Liver (tissue), 7 donors: ENCODE measurements at regions not wholly inside any gene's neighbourhood (a gene's known extent, or its start where the extent isn't known, plus 50 kb on each side); places are given as distances from the start of the nearest gene placed in this dataset.

Source experiments
- DNase-seq: peaks from one replicate; pipeline ENCODE4 v3.0.0-alpha.2; 2017; ENCODE audit warnings: low spot score
- H3K27ac ChIP-seq, 2 donors: one replicate each; pipeline ENCODE4 v1.7.0; 2013; ENCODE audit warnings: inconsistent platforms in 2 of 2, low read length in 2 of 2, control low read depth in 1 of 2, low read depth in 1 of 2, mild to moderate bottlenecking in 1 of 2
- H3K27me3 ChIP-seq, 4 donors: one replicate each; pipeline versions ENCODE4 v1.6.1 to v1.7.0; 2013; ENCODE audit warnings: low read length in 3 of 4, inconsistent platforms in 1 of 4, mild to moderate bottlenecking in 1 of 4, moderate library complexity in 1 of 4; ENCODE audit not compliant: control insufficient read depth in 4 of 4, insufficient read depth in 4 of 4
- H3K36me3 ChIP-seq, 4 donors: one replicate each; pipeline versions ENCODE4 v1.6.1 to v1.7.0; 2013; ENCODE audit warnings: low read length in 3 of 4, mild to moderate bottlenecking in 3 of 4, low read depth in 1 of 4, moderate library complexity in 1 of 4; ENCODE audit not compliant: control insufficient read depth in 4 of 4, insufficient read depth in 3 of 4
- H3K4me1 ChIP-seq, 4 donors: one replicate each; pipeline versions ENCODE4 v1.6.1 to v1.7.0; 2013; ENCODE audit warnings: low read length in 3 of 4, mild to moderate bottlenecking in 3 of 4, moderate library complexity in 1 of 4; ENCODE audit not compliant: control insufficient read depth in 4 of 4, insufficient read depth in 4 of 4
- H3K4me3 ChIP-seq, 3 donors: one replicate each; pipeline versions ENCODE4 v1.6.1 to v1.7.0; 2013; ENCODE audit warnings: low read length in 3 of 3, control low read depth in 1 of 3, low read depth in 1 of 3, mild to moderate bottlenecking in 1 of 3
- H3K9ac ChIP-seq, 2 donors: one replicate each; pipeline ENCODE4 v1.7.0; 2013; ENCODE audit warnings: low read length in 2 of 2, mild to moderate bottlenecking in 2 of 2, moderate library complexity in 2 of 2, control low read depth in 1 of 2, low read depth in 1 of 2
- H3K9me3 ChIP-seq, 4 donors: one replicate each; pipeline versions ENCODE4 v1.6.1 to v1.7.0; 2013; ENCODE audit warnings: low read length in 3 of 4; ENCODE audit not compliant: control insufficient read depth in 4 of 4
- EGR1 ChIP-seq, 2 donors: IDR thresholded peaks; 2 replicates each; pipeline ENCODE4 v1.6.1; 2016 to 2018; ENCODE audit warnings: antibody characterized with exemption in 2 of 2, low read depth in 2 of 2
- FOXA2 ChIP-seq: IDR thresholded peaks from 2 replicates; pipeline ENCODE4 v1.6.1; 2016; ENCODE audit warnings: antibody characterized with exemption
- GABPA ChIP-seq, 2 donors: IDR thresholded peaks in 1 of 2; conservative IDR thresholded peaks in 1 of 2; 2 replicates each; pipeline ENCODE4 v1.6.1; 2016; ENCODE audit warnings: antibody characterized with exemption in 2 of 2, mild to moderate bottlenecking in 1 of 2, moderate library complexity in 1 of 2
- HNF4A ChIP-seq, 2 donors: conservative IDR thresholded peaks; 2 replicates each; pipeline ENCODE4 v1.6.1; 2016; ENCODE audit warnings: antibody characterized with exemption in 2 of 2, mild to moderate bottlenecking in 2 of 2
- HNF4G ChIP-seq: IDR thresholded peaks from 2 replicates; pipeline ENCODE4 v1.6.1; 2016; ENCODE audit warnings: antibody characterized with exemption
- NR2F2 ChIP-seq: IDR thresholded peaks from 2 replicates; pipeline ENCODE4 v1.6.1; 2016; ENCODE audit warnings: antibody characterized with exemption
- RXRA ChIP-seq, 2 donors: IDR thresholded peaks; 2 replicates each; pipeline ENCODE4 v1.6.1; 2017 to 2018; ENCODE audit warnings: antibody characterized with exemption in 2 of 2, mild to moderate bottlenecking in 1 of 2
- SP1 ChIP-seq: IDR thresholded peaks from 2 replicates; pipeline ENCODE4 v1.6.1; 2018; ENCODE audit warnings: antibody characterized with exemption, mild to moderate bottlenecking
- TAF1 ChIP-seq: conservative IDR thresholded peaks from 2 replicates; pipeline ENCODE4 v1.6.1; 2016; ENCODE audit warnings: antibody characterized with exemption, mild to moderate bottlenecking
- YY1 ChIP-seq: IDR thresholded peaks from 2 replicates; pipeline ENCODE4 v1.6.1; 2016; ENCODE audit warnings: antibody characterized with exemption, mild to moderate bottlenecking
- WGBS: extraction: QIAGEN DNeasy Blood & Tissue Kit; methylation state at CpG from one replicate; pipeline ENCODE4 v1.1.7; 2013; 5-methylcytosine and 5-hydroxymethylcytosine counted together
- TF ChIP-seq, protein P1 (sequence below): IDR thresholded peaks from 2 replicates; pipeline ENCODE4 v1.6.1; 2016; ENCODE audit warnings: antibody characterized with exemption, mild to moderate bottlenecking
- TF ChIP-seq, protein P2 (sequence below): IDR thresholded peaks from 2 replicates; pipeline ENCODE4 v1.6.1; 2016; ENCODE audit warnings: antibody characterized with exemption
- TF ChIP-seq, protein P3 (sequence below): IDR thresholded peaks from 2 replicates; pipeline ENCODE4 v1.6.1; 2016; ENCODE audit warnings: antibody characterized with exemption
- donor health status: healthy.
- donor health status: healthy.
- donor health status: healthy.
- donor health status: healthy.

DNA sequence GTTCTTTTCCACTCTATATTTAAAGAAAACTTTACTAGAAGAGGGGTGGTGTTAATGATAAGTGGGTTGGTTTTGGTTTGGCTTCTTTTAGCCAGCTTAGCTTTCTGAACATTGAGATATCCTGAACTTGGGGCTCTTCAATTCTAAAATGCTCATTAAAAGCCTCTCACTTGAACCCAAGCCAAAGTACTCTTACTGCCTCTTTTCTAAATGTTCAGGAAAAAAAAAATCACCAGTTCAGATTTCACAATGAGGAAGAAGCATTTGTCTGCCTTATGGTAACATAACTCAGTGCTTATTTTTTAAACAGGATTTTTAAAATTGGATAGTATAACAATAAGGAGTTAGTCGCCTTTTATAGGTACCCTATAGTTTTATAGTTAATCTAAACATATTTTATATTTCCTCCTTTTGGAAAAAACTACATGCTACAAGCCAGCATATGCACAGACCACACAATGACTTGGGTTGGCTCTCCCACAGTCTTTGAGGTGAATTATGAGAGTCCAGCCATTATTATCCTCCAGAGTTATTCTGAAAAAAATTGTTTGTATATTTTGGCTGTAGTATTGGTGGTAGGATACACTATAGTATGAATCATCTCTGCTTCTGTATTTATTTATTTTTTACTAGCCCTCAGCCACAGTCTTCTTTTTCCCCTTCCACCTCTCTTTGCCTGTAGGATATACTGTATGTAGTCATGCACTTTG, 195.5 kb upstream of the TMPO start (continued):
- TF ChIP-seq, protein P1, sequence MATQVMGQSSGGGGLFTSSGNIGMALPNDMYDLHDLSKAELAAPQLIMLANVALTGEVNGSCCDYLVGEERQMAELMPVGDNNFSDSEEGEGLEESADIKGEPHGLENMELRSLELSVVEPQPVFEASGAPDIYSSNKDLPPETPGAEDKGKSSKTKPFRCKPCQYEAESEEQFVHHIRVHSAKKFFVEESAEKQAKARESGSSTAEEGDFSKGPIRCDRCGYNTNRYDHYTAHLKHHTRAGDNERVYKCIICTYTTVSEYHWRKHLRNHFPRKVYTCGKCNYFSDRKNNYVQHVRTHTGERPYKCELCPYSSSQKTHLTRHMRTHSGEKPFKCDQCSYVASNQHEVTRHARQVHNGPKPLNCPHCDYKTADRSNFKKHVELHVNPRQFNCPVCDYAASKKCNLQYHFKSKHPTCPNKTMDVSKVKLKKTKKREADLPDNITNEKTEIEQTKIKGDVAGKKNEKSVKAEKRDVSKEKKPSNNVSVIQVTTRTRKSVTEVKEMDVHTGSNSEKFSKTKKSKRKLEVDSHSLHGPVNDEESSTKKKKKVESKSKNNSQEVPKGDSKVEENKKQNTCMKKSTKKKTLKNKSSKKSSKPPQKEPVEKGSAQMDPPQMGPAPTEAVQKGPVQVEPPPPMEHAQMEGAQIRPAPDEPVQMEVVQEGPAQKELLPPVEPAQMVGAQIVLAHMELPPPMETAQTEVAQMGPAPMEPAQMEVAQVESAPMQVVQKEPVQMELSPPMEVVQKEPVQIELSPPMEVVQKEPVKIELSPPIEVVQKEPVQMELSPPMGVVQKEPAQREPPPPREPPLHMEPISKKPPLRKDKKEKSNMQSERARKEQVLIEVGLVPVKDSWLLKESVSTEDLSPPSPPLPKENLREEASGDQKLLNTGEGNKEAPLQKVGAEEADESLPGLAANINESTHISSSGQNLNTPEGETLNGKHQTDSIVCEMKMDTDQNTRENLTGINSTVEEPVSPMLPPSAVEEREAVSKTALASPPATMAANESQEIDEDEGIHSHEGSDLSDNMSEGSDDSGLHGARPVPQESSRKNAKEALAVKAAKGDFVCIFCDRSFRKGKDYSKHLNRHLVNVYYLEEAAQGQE, result no peak
- TF ChIP-seq YY1, result no peak

DNA sequence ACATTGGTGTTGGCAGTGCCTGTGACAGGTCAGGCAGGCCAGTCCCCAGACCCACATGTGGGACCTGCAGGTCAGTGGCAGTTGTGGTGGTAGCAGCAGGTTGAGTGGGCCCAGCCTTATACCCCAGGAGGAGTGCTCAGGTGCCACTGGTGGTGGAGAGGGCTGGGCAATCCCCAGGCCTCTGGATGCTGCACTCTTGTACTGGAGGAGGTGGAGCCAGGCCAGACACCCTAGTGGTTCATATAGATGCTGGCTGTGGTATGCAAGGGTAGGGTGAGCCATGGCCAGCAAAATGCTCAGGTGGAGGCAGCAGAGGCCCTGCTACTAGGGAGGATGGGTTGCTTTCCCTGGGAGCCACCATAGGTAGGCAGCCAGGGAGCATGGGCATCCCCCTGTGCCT, 190.4 kb upstream of the TMPO start:
- no peaks in the 10 kb centered on the region for H3K36me3 ChIP-seq
- no peaks in the 10 kb centered on the region for H3K9me3 ChIP-seq
- no peaks in the 10 kb centered on the region for H3K4me1 ChIP-seq
- H3K27ac ChIP-seq, result no peak overlapping the region
- no peak overlapping the region for H3K4me3 ChIP-seq
- H3K9ac ChIP-seq, result no peak overlapping the region
- TF ChIP-seq, protein P2, sequence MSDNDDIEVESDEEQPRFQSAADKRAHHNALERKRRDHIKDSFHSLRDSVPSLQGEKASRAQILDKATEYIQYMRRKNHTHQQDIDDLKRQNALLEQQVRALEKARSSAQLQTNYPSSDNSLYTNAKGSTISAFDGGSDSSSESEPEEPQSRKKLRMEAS, result no peak
- TF ChIP-seq RXRA (IDR thresholded peaks at IDR 0.05) (no peak), HNF4A (conservative IDR thresholded peaks at IDR 0.05) (no peak), EGR1 (IDR thresholded peaks at IDR 0.05; ENCODE audit: low read depth in 2 of 2) (no peak), HNF4G (no peak), TAF1 (no peak), NR2F2 (no peak), FOXA2 (no peak), YY1 (no peak), SP1 (no peak)
- TF ChIP-seq, protein P3, sequence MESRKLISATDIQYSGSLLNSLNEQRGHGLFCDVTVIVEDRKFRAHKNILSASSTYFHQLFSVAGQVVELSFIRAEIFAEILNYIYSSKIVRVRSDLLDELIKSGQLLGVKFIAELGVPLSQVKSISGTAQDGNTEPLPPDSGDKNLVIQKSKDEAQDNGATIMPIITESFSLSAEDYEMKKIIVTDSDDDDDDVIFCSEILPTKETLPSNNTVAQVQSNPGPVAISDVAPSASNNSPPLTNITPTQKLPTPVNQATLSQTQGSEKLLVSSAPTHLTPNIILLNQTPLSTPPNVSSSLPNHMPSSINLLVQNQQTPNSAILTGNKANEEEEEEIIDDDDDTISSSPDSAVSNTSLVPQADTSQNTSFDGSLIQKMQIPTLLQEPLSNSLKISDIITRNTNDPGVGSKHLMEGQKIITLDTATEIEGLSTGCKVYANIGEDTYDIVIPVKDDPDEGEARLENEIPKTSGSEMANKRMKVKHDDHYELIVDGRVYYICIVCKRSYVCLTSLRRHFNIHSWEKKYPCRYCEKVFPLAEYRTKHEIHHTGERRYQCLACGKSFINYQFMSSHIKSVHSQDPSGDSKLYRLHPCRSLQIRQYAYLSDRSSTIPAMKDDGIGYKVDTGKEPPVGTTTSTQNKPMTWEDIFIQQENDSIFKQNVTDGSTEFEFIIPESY, result no peak
- H3K27me3 ChIP-seq, result no peaks in the 10 kb centered on the region
- no peak for DNase-seq

DNA sequence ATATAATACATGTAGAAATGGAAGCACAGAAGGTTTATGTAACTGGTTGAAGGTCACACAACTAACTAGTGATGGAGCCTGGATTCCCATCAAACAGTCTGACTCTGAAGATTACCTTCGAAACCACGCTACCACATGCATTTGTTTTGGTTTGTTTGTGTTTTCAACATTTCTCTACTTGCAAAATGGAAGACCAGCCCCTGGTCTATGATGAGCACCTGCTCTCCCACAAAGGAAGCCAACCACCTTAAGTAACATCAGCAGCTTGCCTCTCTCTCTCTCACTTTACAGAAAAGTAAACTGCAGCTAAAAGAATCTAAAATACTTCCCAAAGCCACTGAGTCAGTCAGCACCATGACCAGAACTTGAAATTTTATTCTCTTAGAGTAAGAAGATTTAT, 186.9 kb upstream of the TMPO start:
- Histone ChIP-seq H3K4me3 (no peak overlapping the region), H3K9ac (no peak overlapping the region), H3K36me3 (no peaks in the 10 kb centered on the region), H3K27me3 (peaks cover 0 to 3% (median 0%) of the 10 kb centered on the region in 4 donors), H3K27ac (no peak overlapping the region), H3K4me1 (no peaks in the 10 kb centered on the region), H3K9me3 (no peaks in the 10 kb centered on the region)
- 92% methylated on average over 2 of the region's 2 CpGs for WGBS
- no peak for TF ChIP-seq GABPA (IDR thresholded peaks at IDR 0.05 in 1 of 2, conservative IDR thresholded peaks at IDR 0.05 in 1 of 2)
- TF ChIP-seq, protein P2, result no peak
- TF ChIP-seq RXRA (IDR thresholded peaks at IDR 0.05), result no peak
- no peak for DNase-seq
